GM23338 (cell line): ENCODE measurements at regions not wholly inside any gene's neighbourhood (a gene's known extent, or its start where the extent isn't known, plus 50 kb on each side); places are given as distances from the start of the nearest gene placed in this dataset.

ENCODE experiments used
- CTCF ChIP-seq, 2 experiments: fragments of 200-600 bp in 1 of 2; sonication (generic) in 1 of 2; conservative IDR thresholded peaks; 2 replicates each; pipeline versions ENCODE4 v1.5.1 to v1.6.1; 2016 to 2017; ENCODE audit warnings: antibody characterized with exemption in 2 of 2, low read depth in 2 of 2, mild to moderate bottlenecking in 2 of 2, moderate library complexity in 1 of 2
- EZH2 ChIP-seq: fragments of 200-600 bp; sonication (generic); IDR thresholded peaks from one replicate; pipeline ENCODE4 v1.8.0; 2017; ENCODE audit warnings: antibody characterized with exemption, mild to moderate bottlenecking, low read depth; ENCODE audit not compliant: unreplicated experiment
- EZH2phosphoT487 ChIP-seq: fragments of 200-600 bp; sonication (generic); IDR thresholded peaks from one replicate; pipeline ENCODE4 v1.8.1; 2018; ENCODE audit warnings: antibody characterized with exemption; ENCODE audit not compliant: unreplicated experiment
- JUNB ChIP-seq: IDR thresholded peaks from one replicate; pipeline ENCODE4 v1.6.1; 2016; ENCODE audit warnings: antibody characterized with exemption; ENCODE audit not compliant: unreplicated experiment
- POLR2AphosphoS5 ChIP-seq: IDR thresholded peaks from 2 replicates; pipeline ENCODE4 v1.6.1; 2016; ENCODE audit warnings: antibody characterized with exemption, low read depth

DNA sequence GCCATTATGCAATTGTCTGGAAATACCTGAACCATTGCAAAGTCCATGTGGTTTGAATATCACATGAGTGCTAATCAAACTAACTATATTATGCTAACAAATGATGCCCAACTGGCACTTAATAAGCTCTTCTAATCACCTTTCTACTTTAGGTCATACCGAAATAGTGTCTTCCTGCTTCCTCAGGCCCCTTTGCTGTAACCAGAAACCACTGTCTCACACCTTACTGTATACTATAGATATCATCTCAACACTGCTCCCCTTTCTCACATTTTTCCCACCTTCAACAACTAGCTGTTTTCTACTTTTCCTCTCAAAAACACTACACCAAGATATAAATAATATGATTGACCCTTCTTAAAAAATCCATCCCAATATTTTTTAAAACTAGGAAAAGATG lies 633.9 kb downstream of the BCL11A start:
- TF ChIP-seq EZH2, result no peak
- no peak for TF ChIP-seq CTCF (conservative IDR thresholded peaks at IDR 0.05; ENCODE audit: low read depth in 2 of 2)
- TF ChIP-seq EZH2phosphoT487, result no peak
- no peak for TF ChIP-seq JUNB
- no peak for TF ChIP-seq POLR2AphosphoS5
